K562 (cell line): ENCODE measurements at regions not wholly inside any gene's neighbourhood (a gene's known extent, or its start where the extent isn't known, plus 50 kb on each side); places are given as distances from the start of the nearest gene placed in this dataset.

Source experiments
- ATF2 ChIP-seq: sonication (generic); formaldehyde crosslinking; IDR thresholded peaks from 2 replicates; pipeline ENCODE4 v1.8.1; 2022; ENCODE audit warnings: missing genetic modification reagents
- BHLHE40 ChIP-seq: IDR thresholded peaks from 2 replicates; pipeline ENCODE4 v1.6.1; 2011; ENCODE audit warnings: low read length, improper control_type of control experiment
- DLX4 ChIP-seq: fragments of 250-450 bp; sonication (Bioruptor Pico); IDR thresholded peaks from 2 replicates; pipeline ENCODE4 v1.6.1; 2021; ENCODE audit warnings: mild to moderate bottlenecking
- JUN ChIP-seq, 2 experiments: sonication (generic) in 1 of 2; formaldehyde crosslinking in 1 of 2; IDR thresholded peaks; 2 replicates each; pipeline versions ENCODE4 v1.6.1 to v1.8.0; 2012 to 2022; ENCODE audit warnings: borderline replicate concordance in 2 of 2, mild to moderate bottlenecking in 2 of 2, improper control_type of control experiment in 1 of 2, low read depth in 1 of 2, low read length in 1 of 2, missing genetic modification reagents in 1 of 2
- JUNB ChIP-seq: fragments of 450-650 bp; formaldehyde crosslinking; conservative IDR thresholded peaks from 2 replicates; pipeline ENCODE4 v1.4.0; 2020; ENCODE audit warnings: mild to moderate bottlenecking
- MTA2 ChIP-seq: fragments of 450-650 bp; IDR thresholded peaks from 2 replicates; pipeline ENCODE4 v1.6.1; 2016; ENCODE audit warnings: low read depth
- SETDB1 ChIP-seq: IDR thresholded peaks from one replicate; pipeline ENCODE4 v1.6.1; 2012; ENCODE audit warnings: low read length, control low read depth, inconsistent platforms
- ZNF212 ChIP-seq: fragments of 450-650 bp; formaldehyde crosslinking; IDR thresholded peaks from 2 replicates; pipeline ENCODE4 v1.4.0; 2020; ENCODE audit warnings: mild to moderate bottlenecking

- TF ChIP-seq BHLHE40: 0 out of 2 replicates have a peak, but pooled peaks have one; percentile 17
- TF ChIP-seq JUN (IDR thresholded peaks at IDR 0.05; ENCODE audit: borderline replicate concordance, low read depth, low read length): no peak
- no peak for TF ChIP-seq JUN (CRISPR knock-in tag; IDR thresholded peaks at IDR 0.05; ENCODE audit: borderline replicate concordance)
- no peak for TF ChIP-seq JUNB (CRISPR knock-in tag)
- no peak for TF ChIP-seq SETDB1
- TF ChIP-seq DLX4: no peak
- no peak for TF ChIP-seq MTA2
- no peak for TF ChIP-seq ATF2
- no peak for TF ChIP-seq ZNF212 (CRISPR knock-in tag)
These were observed 212.1 kb upstream of the BTG1 start for GRCh38 chr12:92357584-92358261.
